ENCODE measurements at regions not wholly inside any gene's neighbourhood (a gene's known extent, or its start where the extent isn't known, plus 50 kb on each side); places are given as distances from the start of the nearest gene placed in this dataset.

DNA sequence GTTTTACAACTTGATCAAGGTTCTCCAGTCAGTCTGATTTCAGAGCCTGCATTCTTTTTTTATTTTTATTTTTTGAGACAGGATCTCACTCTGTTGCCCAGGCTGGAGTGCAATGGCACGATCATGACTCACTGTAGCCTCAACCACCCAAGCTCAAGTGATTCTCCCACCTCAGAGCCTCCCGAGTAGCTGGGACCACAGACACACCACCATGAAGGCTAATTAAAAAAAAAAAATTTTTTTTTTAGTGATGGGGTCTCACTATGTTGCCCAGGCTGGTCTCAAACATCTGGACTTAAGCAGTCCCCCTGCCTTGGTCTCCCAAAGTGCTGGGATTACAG lies 117.2 kb upstream of the NAV2 start:
- no peak for DNase-seq

DNA sequence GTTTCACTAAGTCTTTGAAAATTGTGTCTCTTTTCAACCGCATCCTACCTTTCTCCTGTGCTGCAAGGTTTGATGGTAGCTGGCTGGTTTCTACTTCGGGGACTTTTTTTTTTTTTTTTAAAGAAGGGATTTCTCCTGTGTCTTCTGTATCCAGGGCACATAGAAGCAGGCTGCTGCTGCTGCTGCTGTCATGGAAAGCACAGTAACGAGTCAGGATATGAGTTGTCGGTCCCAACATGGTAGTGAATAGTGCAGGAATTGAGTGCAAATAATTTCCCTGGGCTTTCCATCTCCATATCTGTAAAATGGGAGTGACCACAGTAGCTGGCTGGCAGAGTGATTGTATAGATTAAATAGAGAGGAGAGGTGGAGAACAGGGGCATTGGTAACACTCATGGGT lies 118.3 kb upstream of the NAV2 start:
- DNase-seq, result no peak

DNA sequence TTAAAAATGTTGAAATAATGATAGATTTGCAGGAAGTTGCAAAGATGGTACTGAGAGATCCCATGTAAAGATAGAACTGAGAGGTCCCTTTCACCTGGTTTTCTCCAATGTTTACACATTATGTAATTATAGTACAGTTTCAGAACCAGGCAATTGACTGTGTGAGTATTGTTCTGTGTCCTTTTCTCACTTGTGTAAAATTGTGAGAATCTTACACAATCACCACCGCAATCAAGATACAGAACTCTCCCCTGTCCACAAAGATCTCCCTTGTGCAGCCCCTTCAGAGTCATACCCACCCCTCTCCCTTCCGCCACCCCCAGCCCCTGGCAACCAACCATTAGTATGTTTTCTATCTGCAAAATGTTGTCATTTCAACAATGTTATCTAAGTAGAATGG lies 119.8 kb upstream of the NAV2 start:
- no peak for DNase-seq

DNA sequence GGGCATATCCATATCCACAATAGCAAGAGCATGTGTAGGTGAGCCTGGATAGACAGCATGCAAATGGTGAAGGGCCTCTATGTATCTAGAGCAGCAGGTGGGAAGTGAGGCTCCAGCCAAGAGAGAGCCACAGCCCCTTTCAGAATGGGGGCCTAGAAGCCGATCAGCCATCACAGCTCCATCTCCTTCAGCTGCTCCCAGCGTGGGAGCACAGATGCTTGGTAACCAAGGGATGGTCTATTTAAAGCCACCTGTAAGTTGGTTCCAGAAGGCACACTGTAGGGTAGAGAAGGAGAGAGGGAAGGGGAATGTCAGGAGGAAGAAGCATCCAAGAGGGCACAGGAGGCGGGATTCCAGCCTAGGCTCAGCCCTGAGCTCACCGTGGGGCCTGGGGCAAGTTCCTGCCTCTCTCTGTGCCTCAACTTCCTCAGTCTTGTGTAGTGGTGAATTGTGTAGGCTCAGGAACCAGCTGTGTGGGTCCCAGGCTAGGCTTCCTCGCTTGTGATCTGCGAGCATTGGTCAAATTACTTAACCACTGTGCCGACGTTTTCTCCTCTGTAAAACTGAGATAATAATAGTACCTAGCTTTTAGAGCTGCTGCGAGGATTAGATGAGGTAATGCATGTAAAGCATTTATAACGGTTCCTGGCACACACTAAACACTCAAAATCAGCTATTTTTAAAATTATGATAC lies 122.9 kb upstream of the NAV2 start:
- DNase-seq, result no peak

DNA sequence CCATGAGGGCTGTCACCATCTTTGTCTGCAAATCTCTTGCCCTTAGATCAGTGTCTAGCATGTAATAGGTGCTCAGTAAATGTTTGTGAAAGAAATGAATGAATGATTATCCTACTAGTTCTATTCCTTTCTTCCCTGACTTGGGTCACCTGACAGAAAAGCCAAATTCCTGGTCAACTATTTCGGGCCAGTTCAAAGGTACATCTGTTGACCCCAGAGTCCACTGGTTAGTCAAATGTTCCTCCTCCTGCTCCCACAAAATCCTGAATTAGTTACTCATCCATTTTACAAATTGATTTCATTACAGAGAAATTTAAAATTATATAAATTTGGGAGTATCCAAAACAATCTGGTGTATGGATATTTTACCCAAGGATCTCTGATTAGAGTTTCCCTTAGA lies 124.7 kb upstream of the NAV2 start:
- no peak for DNase-seq

DNA sequence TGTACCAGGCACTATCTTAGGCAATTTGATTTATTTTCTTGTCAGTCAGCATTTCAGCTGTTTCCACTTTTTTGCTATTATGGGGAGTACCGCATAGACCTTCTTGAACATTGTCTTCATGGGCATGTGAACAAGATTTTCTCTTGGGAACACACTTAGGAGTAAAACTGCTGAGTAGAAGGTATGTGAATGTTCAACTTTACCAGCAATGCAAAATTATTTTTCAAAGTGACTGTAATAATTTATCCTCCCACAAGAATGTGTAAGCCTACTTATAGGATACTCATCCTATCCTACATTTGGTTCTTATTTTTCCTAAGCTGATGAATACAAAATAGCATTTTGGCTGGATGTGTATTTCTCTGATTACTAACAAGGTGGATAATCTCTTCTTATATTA lies 132.0 kb upstream of the NAV2 start:
- DNase-seq, result no peak

DNA sequence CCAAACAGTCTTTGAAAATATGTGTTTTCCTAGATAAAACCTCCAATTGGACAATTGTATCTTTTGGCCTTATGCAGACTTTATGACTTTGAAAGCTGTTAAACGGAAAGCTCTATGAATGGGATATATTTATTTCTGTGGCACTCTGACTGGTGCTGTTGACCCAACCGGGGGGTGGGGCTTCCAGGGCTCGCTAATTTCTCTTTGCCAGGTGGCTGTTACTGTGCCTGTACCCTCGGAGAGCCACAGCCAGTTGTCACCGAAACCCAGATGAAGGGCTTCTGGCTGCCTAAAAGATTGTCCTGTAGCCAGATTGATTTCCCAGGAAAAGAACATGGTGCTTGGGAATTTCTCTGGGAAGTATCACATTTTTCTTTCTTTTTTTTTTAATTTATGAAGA lies 132.7 kb upstream of the NAV2 start:
- no peak for DNase-seq

DNA sequence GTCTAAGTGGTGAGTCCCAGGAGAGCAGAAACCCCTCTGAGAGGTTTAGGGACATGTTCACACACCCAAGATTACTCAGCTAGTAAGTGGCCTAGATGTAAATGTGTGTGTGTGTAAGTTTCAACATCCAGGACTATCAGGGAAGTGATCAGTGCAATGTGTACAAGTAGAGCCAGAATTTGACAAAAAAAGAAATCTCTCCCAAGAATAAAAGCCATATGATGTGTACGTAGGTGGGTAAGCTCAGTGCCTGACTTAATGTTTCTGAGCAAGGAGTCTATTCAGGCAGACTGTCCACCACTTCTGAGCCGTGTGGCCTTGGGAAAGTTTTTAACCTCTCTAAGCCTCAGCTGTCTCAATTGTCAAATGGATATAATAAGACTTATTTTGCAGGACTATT lies 133.8 kb upstream of the NAV2 start:
- DNase-seq, result no peak

DNA sequence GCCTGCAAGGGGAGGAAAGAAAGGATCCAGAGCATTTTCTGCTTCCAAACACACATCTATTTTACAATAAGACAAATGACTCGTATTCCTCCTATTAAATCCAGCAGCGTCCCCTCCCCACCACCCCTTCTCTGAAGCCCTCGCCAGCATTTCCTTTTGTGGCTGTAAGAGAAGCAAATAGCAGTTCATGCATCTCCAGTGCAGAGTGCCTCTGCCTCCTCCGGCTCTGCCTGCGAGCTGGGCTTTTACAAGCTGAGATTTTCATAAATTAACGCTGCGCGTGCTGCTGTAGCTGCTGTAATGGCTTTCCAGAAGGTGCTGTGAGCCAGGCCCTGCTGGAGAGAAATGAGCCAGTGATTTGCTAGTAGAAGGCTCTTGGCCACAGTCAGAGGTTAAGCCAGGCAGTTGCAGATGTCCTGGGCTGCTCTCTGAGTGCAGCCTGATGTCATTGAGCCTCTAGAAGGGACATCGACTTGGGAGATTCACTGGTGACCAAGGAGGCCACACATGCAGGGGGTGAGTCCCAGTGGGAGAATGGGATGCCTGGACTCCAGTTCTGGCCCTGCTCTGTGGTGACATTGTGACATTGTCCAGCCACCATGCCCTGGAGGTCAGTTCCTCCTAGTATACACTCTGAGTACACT lies 134.5 kb upstream of the NAV2 start:
- DNase-seq, result no peak

DNA sequence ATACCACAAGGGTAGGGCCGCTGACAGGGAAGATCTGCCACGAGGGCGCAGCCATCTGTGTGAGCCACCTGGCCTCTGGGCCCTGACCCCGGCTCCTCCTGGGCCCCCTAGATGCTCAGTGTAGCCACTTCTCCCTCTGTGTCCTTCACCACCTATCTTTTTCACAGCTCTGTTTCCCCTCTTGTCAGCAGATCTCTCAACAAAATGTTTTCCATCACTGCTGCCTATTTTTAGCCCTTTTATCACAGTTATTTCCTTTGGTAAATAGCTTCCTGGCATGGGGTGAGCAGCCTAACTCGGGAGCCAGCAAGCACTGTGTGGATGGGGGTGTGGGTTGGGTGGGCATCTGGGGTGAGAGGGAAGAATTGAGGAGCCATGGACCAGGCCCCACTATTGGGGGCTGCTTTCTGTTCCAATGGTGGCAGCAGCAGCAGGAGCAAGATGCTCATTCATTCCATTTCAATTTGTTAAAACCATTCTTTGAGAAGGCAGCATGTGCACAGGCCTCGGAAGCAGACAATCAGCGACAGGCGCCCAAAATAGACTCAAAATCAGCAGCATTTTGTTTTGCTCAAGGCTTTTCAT lies 135.2 kb upstream of the NAV2 start:
- DNase-seq, result no peak

DNA sequence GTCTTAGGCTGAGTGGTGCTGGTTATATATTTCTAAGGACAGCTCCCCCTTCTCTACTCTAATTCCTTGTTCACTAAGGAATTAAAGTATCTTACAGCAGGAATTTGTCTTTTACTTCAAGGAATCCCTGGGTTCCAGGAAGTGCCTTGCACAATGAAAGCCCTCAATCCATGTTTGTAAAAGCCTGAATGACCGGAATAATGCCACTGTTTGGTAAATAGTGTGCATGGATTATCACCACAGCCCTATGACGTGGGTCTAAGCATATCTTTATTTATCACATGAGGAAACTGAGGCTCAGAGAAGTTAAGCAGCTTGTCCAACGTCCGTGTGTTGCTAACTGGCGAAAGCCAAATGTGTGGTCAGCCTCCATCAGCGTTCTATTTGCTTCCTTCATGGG lies 135.7 kb upstream of the NAV2 start:
- no peak for DNase-seq

DNA sequence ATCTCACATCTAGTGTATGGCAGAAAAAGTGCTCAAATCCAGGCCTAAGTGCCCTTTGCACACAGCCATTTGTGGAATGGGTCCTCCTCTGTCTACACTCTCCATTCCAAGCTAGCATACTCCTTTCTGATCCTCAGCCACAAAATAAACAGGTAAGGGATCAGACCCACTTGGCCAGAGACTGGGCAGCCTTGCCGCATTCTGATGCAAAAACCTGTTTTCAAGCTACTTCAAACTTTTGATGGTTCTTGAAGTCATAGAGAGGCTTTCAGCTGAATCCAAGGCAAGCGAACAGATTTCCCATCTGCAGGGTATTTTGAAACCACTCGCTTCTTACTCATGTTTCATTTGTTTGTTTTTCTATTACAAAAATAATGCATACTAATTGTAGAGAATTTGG lies 136.6 kb upstream of the NAV2 start:
- DNase-seq, result no peak

DNA sequence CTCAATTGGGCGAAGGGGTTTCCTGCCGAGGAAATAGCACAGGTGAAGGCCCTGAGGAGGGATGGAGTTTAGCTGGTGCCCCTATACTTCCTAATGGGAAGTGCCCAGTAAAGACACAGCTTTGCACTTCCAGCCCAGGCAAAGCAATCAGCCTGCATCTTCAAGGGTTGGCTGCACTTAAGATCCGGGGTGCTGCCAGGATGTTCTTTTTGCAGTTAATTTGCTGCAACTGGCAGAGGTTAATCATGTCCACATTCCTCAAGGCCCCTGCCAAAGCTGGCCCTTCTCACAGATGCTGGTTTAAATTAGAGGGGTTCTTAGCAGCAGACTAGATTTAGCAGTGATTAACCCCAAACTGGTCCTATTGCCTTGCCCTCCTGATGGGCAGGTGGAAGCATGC lies 137.7 kb upstream of the NAV2 start:
- no peak for DNase-seq

DNA sequence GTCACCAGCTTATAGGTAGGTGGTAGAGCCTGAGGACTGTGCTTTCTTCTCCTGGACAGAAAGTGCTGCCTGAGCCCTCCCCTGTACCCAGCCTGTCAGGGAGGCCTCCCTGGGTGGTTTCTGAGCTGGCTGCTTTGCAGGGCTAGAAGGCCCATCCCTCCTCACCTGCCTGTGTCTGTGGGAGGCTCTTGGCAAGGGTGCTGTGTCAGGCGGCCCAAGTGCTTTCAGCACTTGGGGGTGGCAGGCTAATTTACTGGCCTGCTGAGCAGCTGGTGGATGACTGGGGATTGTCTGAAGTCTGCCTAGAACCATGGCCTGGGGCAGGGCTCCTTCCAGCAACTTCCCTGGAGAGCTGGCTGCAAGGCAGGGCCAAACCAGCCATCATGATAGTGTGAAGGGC lies 139.0 kb upstream of the NAV2 start:
- no peak for DNase-seq

DNA sequence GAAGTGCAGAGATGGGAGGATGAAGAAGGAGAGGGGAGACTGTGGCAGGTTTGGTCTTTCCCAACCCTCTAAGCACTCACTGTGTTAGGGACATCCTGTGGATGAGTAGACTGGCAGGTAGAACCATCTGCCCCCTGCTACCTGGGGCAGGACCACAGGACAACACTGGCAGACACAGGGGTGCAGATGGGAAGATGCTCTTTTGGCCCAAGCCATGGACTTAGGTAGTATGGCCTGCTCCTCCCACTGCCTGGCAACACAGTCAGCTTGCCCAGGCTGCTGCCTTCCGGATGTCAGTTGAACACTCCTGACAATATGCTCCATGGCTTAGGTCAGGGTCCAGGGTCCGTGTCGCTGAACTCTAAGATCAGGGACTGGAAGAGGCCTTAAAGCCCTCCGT lies 140.7 kb upstream of the NAV2 start:
- no peak for DNase-seq

DNA sequence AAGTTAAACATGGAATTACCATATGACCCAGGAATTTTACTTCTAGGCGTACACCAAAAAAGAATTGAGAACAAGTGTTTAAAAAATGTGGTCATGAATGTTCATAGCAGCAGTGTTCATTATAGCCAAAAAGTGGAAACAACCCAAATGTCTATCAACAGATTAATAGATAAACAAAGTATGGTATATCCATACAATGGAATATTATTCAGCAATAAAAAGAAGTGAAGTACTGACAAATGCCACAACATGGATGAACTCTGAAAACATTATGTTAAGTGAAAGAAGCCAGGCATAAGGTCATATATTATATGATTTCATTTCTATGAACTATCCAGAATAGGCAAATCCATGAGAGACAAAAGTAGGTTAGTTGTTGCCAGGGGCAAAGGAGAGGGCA lies 141.7 kb upstream of the NAV2 start:
- DNase-seq, result no peak

DNA sequence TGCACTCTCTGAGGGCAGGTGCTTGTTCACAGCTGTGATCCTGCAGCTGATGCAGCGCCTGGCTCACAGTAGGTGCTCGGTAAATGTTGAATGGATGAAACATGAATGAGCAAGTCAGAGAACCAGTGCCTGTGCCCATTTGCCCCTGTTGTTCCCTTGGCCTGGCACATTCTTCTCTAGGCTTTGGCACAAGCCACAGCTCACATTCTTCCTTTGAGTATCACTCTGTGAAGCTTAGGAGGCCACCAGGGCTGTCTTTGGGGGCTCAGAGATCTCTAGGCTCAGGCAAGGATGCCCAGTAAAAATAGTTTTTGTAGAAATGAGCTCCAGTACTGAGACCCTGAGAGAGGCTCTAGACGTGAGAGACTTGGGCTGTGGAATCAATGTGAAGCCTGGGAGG lies 144.6 kb upstream of the NAV2 start:
- DNase-seq, result no peak

DNA sequence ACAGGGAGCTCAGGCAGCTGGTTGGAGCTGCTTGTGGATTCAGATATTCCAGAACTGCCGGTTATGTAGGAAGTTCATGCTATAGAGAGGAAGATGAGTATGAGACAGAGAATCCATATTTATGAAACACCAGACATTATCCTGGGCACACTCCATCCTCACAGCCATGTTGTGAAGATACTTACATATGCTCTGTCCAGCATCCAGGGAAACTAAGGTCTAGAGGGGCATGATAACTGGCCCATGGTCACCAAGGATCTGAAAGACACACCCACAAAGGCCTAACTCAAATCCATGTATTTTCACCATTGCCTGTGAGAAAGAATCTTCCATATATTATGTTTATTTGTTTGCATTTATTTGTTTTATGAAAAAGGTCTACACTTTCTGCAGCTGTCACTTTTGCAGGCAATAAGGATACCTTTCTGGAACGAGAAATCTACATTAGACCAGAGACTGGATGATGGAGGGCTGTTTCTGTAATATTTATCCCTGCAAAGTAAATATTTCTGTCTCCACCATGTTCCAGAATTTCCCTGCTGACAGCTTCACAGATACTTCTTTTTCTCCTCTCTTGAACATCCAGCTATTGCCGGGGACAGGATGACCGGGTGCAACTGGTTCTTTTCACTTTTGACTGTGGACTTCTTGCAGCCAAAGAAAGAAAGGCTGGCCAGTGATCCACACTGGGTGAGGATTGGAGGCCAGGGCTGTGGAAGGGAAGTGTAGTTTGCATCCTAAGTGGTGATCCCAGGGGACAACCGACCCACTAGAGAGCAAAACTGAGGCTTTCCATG lies 145.9 kb upstream of the NAV2 start:
- no peak for DNase-seq

DNA sequence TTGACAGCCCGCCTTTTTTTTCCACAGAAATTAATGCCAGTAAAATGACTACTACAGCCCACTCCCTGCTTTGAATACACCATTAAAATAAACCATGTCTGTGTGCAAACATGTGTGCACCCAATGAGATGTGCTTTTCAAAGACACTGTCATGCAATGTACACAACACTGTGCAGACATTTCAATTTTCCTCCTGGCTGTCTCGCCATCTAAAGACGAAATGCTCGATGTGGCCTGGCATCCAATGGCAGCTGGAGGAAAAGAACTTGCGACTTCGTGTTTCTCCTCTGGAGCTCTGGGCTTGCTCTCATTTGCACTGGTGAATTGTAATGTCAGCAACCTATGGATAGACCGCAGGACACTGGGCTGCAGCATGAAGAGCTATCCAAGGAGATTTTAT lies 147.0 kb upstream of the NAV2 start:
- DNase-seq, result no peak

DNA sequence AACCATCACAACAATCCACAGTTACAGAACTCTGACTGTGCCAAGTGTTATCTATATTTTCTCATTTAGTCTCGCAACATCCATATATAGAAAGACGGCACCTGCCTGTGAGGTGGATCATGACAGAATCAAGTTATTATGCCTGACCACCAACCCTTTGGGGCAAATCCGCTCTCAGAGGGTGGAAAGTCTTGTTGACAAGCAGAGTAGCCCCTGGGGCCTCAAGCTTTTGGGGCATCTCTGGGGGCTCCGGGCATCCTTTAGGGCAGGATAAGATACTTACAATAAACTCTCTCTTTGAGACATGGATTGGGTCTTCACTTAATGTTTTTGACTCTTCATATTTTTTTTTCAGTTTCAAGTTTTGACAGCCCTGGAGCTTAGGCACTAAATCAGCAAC lies 150.5 kb upstream of the NAV2 start:
- no peak for DNase-seq

DNA sequence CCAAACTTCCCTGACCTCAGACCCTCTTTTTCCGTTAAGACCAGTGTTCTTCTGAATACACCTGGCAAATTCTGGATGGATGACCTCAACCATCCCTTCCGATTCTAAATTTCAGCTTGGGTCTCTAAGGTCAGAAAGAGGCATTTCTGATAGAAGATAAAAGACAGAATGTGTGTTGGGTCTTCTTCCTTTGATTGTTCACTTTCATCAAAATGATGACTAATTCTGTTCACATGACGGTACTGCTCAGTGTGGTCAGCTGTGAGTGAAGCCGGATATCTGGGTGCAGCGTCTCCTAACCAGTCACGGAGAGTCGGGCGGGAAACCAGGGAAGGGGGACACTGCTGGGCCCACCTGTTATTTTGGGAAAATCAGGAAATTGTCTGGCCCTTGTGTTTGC lies 151.6 kb upstream of the NAV2 start:
- DNase-seq, result no peak

DNA sequence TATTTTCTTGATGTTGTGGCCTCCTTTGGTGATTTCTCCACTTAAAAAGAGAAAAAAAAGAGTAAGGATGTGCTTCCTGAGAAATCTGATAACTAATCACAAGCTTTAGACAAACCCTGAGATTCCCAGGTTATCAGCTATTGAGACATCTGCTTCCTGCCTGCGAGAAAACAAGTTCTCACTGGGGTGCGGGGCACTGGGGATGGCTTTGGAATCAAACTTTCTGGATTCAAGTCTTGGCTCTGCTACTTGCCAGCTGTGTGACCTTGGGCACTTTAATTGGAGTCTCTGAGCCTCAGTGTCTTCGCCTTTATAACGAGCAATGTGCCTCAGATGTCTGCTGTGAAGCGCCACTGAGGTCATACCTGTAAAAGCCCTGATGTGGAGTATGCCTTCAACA lies 152.5 kb upstream of the NAV2 start:
- DNase-seq, result no peak

DNA sequence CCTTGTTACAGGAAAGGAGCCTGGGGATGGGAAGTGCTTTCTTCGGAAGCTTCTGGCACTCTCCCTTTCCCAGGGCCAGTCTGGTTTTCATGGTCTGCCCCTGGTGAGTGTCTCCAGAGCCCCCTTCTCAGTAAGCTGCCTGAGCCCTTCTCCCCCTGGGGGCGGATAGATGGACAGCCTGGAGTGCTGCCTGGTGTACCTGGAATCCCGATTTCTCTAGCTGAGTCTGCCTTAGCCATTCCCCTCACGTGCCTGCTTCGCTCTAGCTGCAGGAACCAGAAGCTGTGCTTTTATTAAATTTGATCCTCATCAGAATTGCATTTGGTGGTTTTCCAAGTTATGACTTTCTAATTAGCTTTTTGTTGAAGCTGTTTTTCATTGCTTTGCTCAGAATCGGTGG lies 152.9 kb upstream of the NAV2 start:
- no peak for DNase-seq

Data from NCI-H2107 (cell line).